DOHH2 (cell line): ENCODE measurements at regions not wholly inside any gene's neighbourhood (a gene's known extent, or its start where the extent isn't known, plus 50 kb on each side); places are given as distances from the start of the nearest gene placed in this dataset.

Source experiments
- EZH2phosphoT487 ChIP-seq: fragments of 200-600 bp; sonication (generic); IDR thresholded peaks from 2 replicates; pipeline ENCODE4 v1.6.1; 2017; ENCODE audit warnings: borderline replicate concordance, mild to moderate bottlenecking, antibody characterized with exemption, low read length, moderate library complexity, mixed read lengths
- TF ChIP-seq, protein P1 (sequence below): fragments of 200-600 bp; sonication (generic); IDR thresholded peaks from one replicate; pipeline ENCODE4 v1.5.1; 2014; ENCODE audit warnings: antibody characterized with exemption, mild to moderate bottlenecking, low read depth, low read length; ENCODE audit not compliant: poor library complexity, severe bottlenecking

DNA sequence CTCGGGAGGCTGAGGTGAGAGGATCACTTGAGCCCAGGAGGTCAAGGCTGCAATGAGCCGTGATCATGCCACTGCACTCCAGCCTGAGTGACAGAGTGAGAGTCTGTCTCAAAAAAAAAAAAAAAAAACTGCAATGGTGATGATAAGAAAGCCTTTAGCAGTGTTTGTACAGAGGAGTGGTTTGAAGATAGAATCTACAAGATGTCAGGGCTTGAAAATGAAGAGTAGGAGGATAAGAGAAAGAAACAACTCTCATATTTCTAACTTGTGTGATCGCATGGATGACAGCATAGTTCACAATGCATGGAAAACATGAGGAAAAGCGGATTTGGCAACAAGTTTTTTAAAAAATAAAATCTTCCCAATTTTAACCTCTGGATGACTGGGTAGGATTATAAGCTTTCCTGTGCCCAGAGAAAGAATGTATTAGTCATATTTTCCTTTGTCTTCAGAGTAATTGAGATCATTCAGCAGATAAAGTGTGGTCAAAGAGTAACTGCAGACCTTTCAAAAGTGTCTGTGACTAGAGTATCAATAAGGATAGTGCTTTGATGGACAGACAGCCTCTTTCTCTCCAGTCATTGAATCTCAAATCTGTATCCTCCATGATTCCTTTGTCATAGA lies 328.1 kb downstream of the CASP12 start:
- TF ChIP-seq, protein P1, sequence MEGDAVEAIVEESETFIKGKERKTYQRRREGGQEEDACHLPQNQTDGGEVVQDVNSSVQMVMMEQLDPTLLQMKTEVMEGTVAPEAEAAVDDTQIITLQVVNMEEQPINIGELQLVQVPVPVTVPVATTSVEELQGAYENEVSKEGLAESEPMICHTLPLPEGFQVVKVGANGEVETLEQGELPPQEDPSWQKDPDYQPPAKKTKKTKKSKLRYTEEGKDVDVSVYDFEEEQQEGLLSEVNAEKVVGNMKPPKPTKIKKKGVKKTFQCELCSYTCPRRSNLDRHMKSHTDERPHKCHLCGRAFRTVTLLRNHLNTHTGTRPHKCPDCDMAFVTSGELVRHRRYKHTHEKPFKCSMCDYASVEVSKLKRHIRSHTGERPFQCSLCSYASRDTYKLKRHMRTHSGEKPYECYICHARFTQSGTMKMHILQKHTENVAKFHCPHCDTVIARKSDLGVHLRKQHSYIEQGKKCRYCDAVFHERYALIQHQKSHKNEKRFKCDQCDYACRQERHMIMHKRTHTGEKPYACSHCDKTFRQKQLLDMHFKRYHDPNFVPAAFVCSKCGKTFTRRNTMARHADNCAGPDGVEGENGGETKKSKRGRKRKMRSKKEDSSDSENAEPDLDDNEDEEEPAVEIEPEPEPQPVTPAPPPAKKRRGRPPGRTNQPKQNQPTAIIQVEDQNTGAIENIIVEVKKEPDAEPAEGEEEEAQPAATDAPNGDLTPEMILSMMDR: no peak
- no peak for TF ChIP-seq EZH2phosphoT487
